Amniotic epithelial cell (primary cell): ENCODE measurements at regions not wholly inside any gene's neighbourhood (a gene's known extent, or its start where the extent isn't known, plus 50 kb on each side); places are given as distances from the start of the nearest gene placed in this dataset.
"Not testable (repeated sequence)": the region's sequence is repeated elsewhere in the genome, so short reads cannot be mapped to it uniquely, and the experiment has no call there.

Source experiments
- DNase-seq: peaks from one replicate; pipeline ENCODE4 v3.0.0-alpha.2; 2010; ENCODE audit warnings: low read depth

- DNase-seq, result no peak
These were observed 321.1 kb upstream of the PCDH18 start for GRCh38 chr4:137853424-137853823.

GRCh38 chr4:137852326-137852725, 320.0 kb upstream of the PCDH18 start:
- DNase-seq, result no peak

GRCh38 chr4:137851435-137851834, 319.1 kb upstream of the PCDH18 start:
- DNase-seq, result no peak

- DNase-seq, result not testable (repeated sequence)
These were observed 295.7 kb upstream of the PCDH18 start for GRCh38 chr4:137827945-137828344.

GRCh38 chr4:137825505-137825904, 293.2 kb upstream of the PCDH18 start:
- DNase-seq, result no peak

- no peak for DNase-seq
These were observed 290.7 kb upstream of the PCDH18 start for GRCh38 chr4:137823007-137823406.

- DNase-seq, result peak; percentile 67
These were observed 287.7 kb upstream of the PCDH18 start for GRCh38 chr4:137819964-137820383.

GRCh38 chr4:137812258-137812657, 280.0 kb upstream of the PCDH18 start:
- DNase-seq, result no peak

GRCh38 chr4:137806420-137806819, 274.1 kb upstream of the PCDH18 start:
- no peak for DNase-seq

- no peak for DNase-seq
These were observed 272.7 kb upstream of the PCDH18 start for GRCh38 chr4:137804906-137805495.

- no peak for DNase-seq
These were observed 268.6 kb upstream of the PCDH18 start for GRCh38 chr4:137800861-137801260.

GRCh38 chr4:137794764-137795254, 262.5 kb upstream of the PCDH18 start:
- no peak for DNase-seq

- not testable (repeated sequence) for DNase-seq
These were observed 257.0 kb upstream of the PCDH18 start for GRCh38 chr4:137789263-137789662.

GRCh38 chr4:137783923-137784322, 251.6 kb upstream of the PCDH18 start:
- not testable (repeated sequence) for DNase-seq

GRCh38 chr4:137775701-137776100, 243.4 kb upstream of the PCDH18 start:
- DNase-seq, result no peak

- no peak for DNase-seq
These were observed 242.2 kb upstream of the PCDH18 start for GRCh38 chr4:137774501-137774900.

GRCh38 chr4:137768881-137769280, 236.6 kb upstream of the PCDH18 start:
- peak; percentile 1 for DNase-seq

GRCh38 chr4:137768196-137768595, 235.9 kb upstream of the PCDH18 start:
- peak; percentile 2 for DNase-seq

GRCh38 chr4:137762591-137762990, 230.3 kb upstream of the PCDH18 start:
- no peak for DNase-seq

GRCh38 chr4:137754652-137755471, 222.6 kb upstream of the PCDH18 start:
- DNase-seq, result peak; percentile 20

GRCh38 chr4:137749466-137749865, 217.2 kb upstream of the PCDH18 start:
- peak; percentile 61 for DNase-seq

GRCh38 chr4:137748616-137749015, 216.3 kb upstream of the PCDH18 start:
- DNase-seq, result no peak

GRCh38 chr4:137740141-137740540, 207.8 kb upstream of the PCDH18 start:
- peak; percentile 47 for DNase-seq
